OCI-LY7 (cell line): ENCODE measurements at regions not wholly inside any gene's neighbourhood (a gene's known extent, or its start where the extent isn't known, plus 50 kb on each side); places are given as distances from the start of the nearest gene placed in this dataset.
"Not testable (repeated sequence)": the region's sequence is repeated elsewhere in the genome, so short reads cannot be mapped to it uniquely, and the experiment has no call there.

Experiments used
- BruUV-seq: library from RNA; stranded (reverse); fragments of 400-500 nt; replicated peaks from 2 replicates; lab custom pipeline; 2021; lab: Mats Ljungman, UMichigan
- CTCF ChIA-PET: fragments of 300-600 bp; sonication (Branson Sonifier 250); formaldehyde crosslinking; loops from one replicate; lab custom pipeline; 2022; ENCODE audit warnings: antibody characterized with exemption; ENCODE audit not compliant: unreplicated experiment; lab: Charles Lee
- POLR2A ChIA-PET: fragments of 300-600 bp; sonication (Branson Sonifier 250); formaldehyde crosslinking; loops from one replicate; lab custom pipeline; 2022; ENCODE audit warnings: antibody characterized with exemption; lab: Charles Lee
- DNase-seq: peaks from one replicate; pipeline ENCODE4 v3.0.0-alpha.2; 2015; ENCODE audit warnings: low spot score
- H2AFZ ChIP-seq: fragments of 200-600 bp; sonication (generic), shearing (Covaris generic); 2 replicates; pipeline ENCODE4 v1.6.1; 2014; ENCODE audit warnings: mild to moderate bottlenecking, antibody characterized with exemption, low read length, moderate library complexity
- H3K27ac ChIP-seq: fragments of 200-600 bp; sonication (generic); 2 replicates; pipeline ENCODE4 v1.5.1; 2014; ENCODE audit warnings: mixed run types, low read depth, mild to moderate bottlenecking, moderate library complexity, low read length, inconsistent platforms; ENCODE audit not compliant: poor library complexity, severe bottlenecking
- H3K36me3 ChIP-seq: fragments of 200-600 bp; sonication (generic); 2 replicates; pipeline ENCODE4 v1.6.1; 2014; ENCODE audit warnings: mild to moderate bottlenecking, antibody characterized with exemption, low read length, moderate library complexity, mixed read lengths; ENCODE audit not compliant: insufficient read depth
- H3K4me1 ChIP-seq: fragments of 200-600 bp; sonication (generic); 2 replicates; pipeline ENCODE4 v1.5.1; 2014; ENCODE audit warnings: mild to moderate bottlenecking, low read length; ENCODE audit not compliant: insufficient read depth, poor library complexity, severe bottlenecking
- H3K4me2 ChIP-seq: fragments of 200-600 bp; sonication (generic); 2 replicates; pipeline ENCODE4 v1.6.1; 2014; ENCODE audit warnings: mild to moderate bottlenecking, low read length
- H3K4me3 ChIP-seq: fragments of 200-600 bp; sonication (generic); 2 replicates; pipeline ENCODE4 v1.5.1; 2014; ENCODE audit warnings: mild to moderate bottlenecking, low read depth, low read length; ENCODE audit not compliant: poor library complexity, severe bottlenecking
- H3K79me2 ChIP-seq: fragments of 200-600 bp; sonication (generic); 2 replicates; pipeline ENCODE4 v1.6.1; 2016; ENCODE audit warnings: low read depth, mild to moderate bottlenecking, low read length, moderate library complexity, mixed read lengths; ENCODE audit not compliant: insufficient read depth
- H3K9me2 ChIP-seq: fragments of 200-600 bp; sonication (generic); 2 replicates; pipeline ENCODE4 v1.6.1; 2016; ENCODE audit warnings: mild to moderate bottlenecking, low read length, mixed read lengths; ENCODE audit not compliant: insufficient read depth
- H3K9me3 ChIP-seq: fragments of 200-600 bp; sonication (generic); 2 replicates; pipeline ENCODE4 v1.6.1; 2014; ENCODE audit warnings: mild to moderate bottlenecking, mixed run types, low read length, mixed read lengths
- H4K20me1 ChIP-seq: fragments of 200-600 bp; sonication (generic); 2 replicates; pipeline ENCODE4 v1.6.1; 2014; ENCODE audit warnings: mild to moderate bottlenecking, antibody characterized with exemption, low read length, moderate library complexity, mixed read lengths; ENCODE audit not compliant: insufficient read depth
- EZH2phosphoT487 ChIP-seq: fragments of 200-600 bp; sonication (generic); IDR thresholded peaks from 2 replicates; pipeline ENCODE4 v1.6.1; 2018; ENCODE audit warnings: low read depth, borderline replicate concordance, mild to moderate bottlenecking, mixed run types, antibody characterized with exemption, low read length, moderate library complexity, mixed read lengths
- intact Hi-C: fragments of 100-400 bp; cut with micrococcal nuclease; formaldehyde crosslinking; loops from one replicate; pipeline ENCODE4 v1.10.0; 2022; ENCODE audit not compliant: unreplicated experiment
- TF ChIP-seq, protein P1 (sequence below): fragments of 200-600 bp; sonication (generic); conservative IDR thresholded peaks from 2 replicates; pipeline ENCODE4 v1.5.1; 2014; ENCODE audit warnings: mild to moderate bottlenecking, antibody characterized with exemption, low read length, moderate library complexity, mixed read lengths

DNA sequence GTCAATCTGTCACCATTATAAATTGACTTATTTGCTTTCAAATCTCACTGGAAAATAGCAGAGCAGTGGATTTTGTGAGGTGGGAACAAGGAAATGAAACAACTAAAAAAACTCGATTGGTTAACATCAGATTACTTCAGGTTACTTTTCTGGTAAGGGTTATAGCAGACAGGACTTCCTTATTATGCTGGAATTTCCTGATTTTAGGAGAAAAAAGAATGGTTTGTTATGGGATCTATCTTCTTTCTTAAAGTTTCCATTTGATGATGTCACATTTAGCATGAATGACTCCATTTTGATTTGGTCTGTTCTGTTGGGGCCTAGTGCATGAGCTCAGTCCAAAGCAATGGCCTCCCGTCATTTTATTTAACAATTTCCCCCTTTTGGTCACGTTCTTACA is 210.6 kb downstream of the KCNJ2 start:
- Histone ChIP-seq H2AFZ (no peak overlapping the region), H3K9me3 (no peaks in the 10 kb centered on the region), H3K4me2 (no peak overlapping the region), H3K4me1 (no peaks in the 10 kb centered on the region), H4K20me1 (no peaks in the 10 kb centered on the region), H3K27ac (no peak overlapping the region), H3K9me2 (no peaks in the 10 kb centered on the region), H3K79me2 (no peaks in the 10 kb centered on the region), H3K4me3 (no peak overlapping the region), H3K36me3 (no peaks in the 10 kb centered on the region)
- CTCF ChIA-PET = no interaction called here
- intact Hi-C loops = no loop called here
- no TSS peak for BruUV-seq
- TF ChIP-seq, protein P1, sequence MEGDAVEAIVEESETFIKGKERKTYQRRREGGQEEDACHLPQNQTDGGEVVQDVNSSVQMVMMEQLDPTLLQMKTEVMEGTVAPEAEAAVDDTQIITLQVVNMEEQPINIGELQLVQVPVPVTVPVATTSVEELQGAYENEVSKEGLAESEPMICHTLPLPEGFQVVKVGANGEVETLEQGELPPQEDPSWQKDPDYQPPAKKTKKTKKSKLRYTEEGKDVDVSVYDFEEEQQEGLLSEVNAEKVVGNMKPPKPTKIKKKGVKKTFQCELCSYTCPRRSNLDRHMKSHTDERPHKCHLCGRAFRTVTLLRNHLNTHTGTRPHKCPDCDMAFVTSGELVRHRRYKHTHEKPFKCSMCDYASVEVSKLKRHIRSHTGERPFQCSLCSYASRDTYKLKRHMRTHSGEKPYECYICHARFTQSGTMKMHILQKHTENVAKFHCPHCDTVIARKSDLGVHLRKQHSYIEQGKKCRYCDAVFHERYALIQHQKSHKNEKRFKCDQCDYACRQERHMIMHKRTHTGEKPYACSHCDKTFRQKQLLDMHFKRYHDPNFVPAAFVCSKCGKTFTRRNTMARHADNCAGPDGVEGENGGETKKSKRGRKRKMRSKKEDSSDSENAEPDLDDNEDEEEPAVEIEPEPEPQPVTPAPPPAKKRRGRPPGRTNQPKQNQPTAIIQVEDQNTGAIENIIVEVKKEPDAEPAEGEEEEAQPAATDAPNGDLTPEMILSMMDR = no peak
- TF ChIP-seq EZH2phosphoT487 = no peak
- DNase-seq = no peak
- POLR2A ChIA-PET = interaction anchor here (0.5 to 0.7 kb wide), 3 partner anchors 33 to 223 kb away, joined by 3 to 4 read pairs (median 3); no protein-coding TSS in a partner anchor

DNA sequence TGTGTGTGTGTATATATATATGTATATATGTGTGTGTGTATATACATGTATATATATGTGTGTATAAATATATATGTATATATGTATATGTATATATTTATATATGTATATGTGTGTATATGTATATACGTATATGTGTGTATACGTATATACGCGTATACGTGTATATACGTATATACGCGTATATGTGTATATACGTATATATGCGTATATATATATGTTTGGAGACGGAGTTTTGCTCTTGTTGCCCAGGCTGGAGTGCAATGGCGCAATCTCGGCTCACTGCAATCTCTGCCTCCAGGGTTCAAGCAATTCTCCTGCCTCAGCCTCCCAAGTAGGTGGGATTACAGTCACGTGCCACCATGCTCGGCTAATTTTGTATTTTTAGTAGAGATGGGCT is 212.6 kb downstream of the KCNJ2 start:
- intact Hi-C loops, BruUV-seq, H3K27ac ChIP-seq: not testable (repeated sequence)

DNA sequence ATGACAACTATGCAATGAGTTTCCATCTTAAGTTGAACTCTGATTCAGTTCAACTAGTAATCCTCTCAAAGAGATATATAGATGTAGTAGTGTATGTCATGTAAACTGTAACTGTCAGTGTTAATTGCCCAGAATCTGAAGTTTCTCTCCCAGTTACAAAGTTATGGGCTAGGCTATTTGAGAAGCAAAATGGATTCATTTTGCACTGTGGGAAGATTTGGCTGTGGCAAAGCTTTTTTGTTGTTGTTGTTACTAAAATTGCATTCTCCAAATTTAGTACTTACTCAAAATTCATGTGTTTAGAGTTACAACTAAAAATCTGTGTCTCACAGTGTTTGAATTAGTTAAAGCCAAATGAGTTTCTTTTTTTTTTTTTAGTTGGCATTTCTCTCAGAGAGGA is 219.0 kb downstream of the KCNJ2 start:
- ChIA-PET POLR2A (no interaction called here), CTCF (no interaction called here)
- intact Hi-C loops = no loop called here
- no peaks in the 10 kb centered on the region for H3K9me2 ChIP-seq
- no peak overlapping the region for H2AFZ ChIP-seq
- no peak overlapping the region for H3K4me3 ChIP-seq
- H3K79me2 ChIP-seq = no peaks in the 10 kb centered on the region
- TF ChIP-seq, protein P1 = no peak
- no peak for TF ChIP-seq EZH2phosphoT487
- BruUV-seq = no TSS peak
- no peaks in the 10 kb centered on the region for H3K36me3 ChIP-seq
- H4K20me1 ChIP-seq = no peaks in the 10 kb centered on the region
- H3K4me2 ChIP-seq = no peak overlapping the region
- no peaks in the 10 kb centered on the region for H3K9me3 ChIP-seq
- H3K27ac ChIP-seq = no peak overlapping the region
- H3K4me1 ChIP-seq = no peaks in the 10 kb centered on the region
- DNase-seq = no peak

More for the DNA sequence above, 212.6 kb downstream of the KCNJ2 start:
- POLR2A ChIA-PET, H3K9me3 ChIP-seq, H3K9me2 ChIP-seq, H2AFZ ChIP-seq, H3K4me1 ChIP-seq, H3K36me3 ChIP-seq, H3K4me3 ChIP-seq, H3K79me2 ChIP-seq, H3K4me2 ChIP-seq, H4K20me1 ChIP-seq, DNase-seq: not testable (repeated sequence)
- CTCF ChIA-PET = interaction anchor here (0.6 kb wide), 1 partner anchor 68 kb away, joined by 3 read pairs; no protein-coding TSS in a partner anchor

DNA sequence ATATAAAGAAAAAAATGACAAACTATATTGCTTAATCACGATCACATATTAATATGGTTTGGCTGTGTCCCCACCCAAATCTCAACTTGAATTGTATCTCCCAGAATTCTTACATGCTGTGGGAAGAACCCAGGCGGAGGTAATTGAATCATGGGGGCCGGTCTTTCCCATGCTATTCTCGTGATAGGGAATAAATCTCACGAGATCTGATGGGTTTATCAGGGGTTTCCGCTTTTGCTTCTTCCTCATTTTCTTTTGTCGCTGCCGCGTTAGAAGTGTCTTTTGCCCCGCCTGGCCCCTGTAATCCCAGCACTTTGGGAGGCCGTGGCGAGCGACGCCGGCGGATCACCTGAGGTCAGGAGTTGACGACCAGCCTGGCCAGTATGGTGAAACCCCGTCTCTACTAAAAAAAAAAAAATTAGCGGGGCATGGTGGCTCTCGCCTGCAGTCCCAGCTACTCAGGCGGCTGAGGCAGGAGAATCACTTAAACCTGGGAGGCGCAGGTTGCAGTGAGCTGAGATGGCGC is 220.0 kb downstream of the KCNJ2 start:
- H3K4me2 ChIP-seq, H3K27ac ChIP-seq, H3K9me2 ChIP-seq, BruUV-seq, H3K4me3 ChIP-seq, CTCF ChIA-PET, POLR2A ChIA-PET, DNase-seq, intact Hi-C loops, H3K36me3 ChIP-seq, H3K9me3 ChIP-seq, H4K20me1 ChIP-seq, H3K4me1 ChIP-seq, H3K79me2 ChIP-seq, H2AFZ ChIP-seq: not testable (repeated sequence)
